Endothelial cell of umbilical vein (primary cell): ENCODE measurements at regions not wholly inside any gene's neighbourhood (a gene's known extent, or its start where the extent isn't known, plus 50 kb on each side); places are given as distances from the start of the nearest gene placed in this dataset.

Source experiments
- BruUV-seq: library from RNA; stranded (reverse); fragments of 400-500 nt; replicated peaks from 2 replicates; lab custom pipeline; 2021; lab: Mats Ljungman, UMichigan
- CTCF ChIA-PET: fragments of 300-600, 350-600 bp; sonication (Branson Sonifier 250); formaldehyde crosslinking; loops from one replicate; lab custom pipeline; 2021; ENCODE audit warnings: antibody characterized with exemption, inconsistent platforms; lab: Charles Lee
- POLR2A ChIA-PET: fragments of 300-600, 350-600 bp; sonication (Branson Sonifier 250); formaldehyde crosslinking; loops from one replicate; lab custom pipeline; 2021; ENCODE audit warnings: antibody characterized with exemption, inconsistent platforms; lab: Charles Lee
- DNase-seq: peaks from one replicate; pipeline ENCODE4 v3.0.0-alpha.2; 2011; ENCODE audit warnings: low read depth, low spot score
- FAIRE-seq: peaks from 2 replicates; lab custom pipeline; 2011; peaks lifted over from hg19 to GRCh38; lab: Jason Lieb, UNC
- H2AFZ ChIP-seq: 2 replicates; pipeline ENCODE4 v1.6.0; 2012; ENCODE audit warnings: low read depth, low read length, control low read depth, inconsistent platforms
- H3K27ac ChIP-seq: 2 replicates; pipeline ENCODE4 v1.5.1; 2011; ENCODE audit warnings: low read depth, mild to moderate bottlenecking, control low read depth, low read length, moderate library complexity; ENCODE audit not compliant: insufficient read depth
- H3K27me3 ChIP-seq, 2 experiments: 2 replicates each; pipeline versions ENCODE4 v1.6.0 to v1.6.1; 2011; ENCODE audit warnings: low read length in 2 of 2, mixed read lengths in 1 of 2; ENCODE audit not compliant: control insufficient read depth in 2 of 2, insufficient read depth in 2 of 2
- H3K36me3 ChIP-seq, 2 experiments: 2 replicates in 1 of 2; 3 replicates in 1 of 2; pipeline ENCODE4 v1.5.1; 2011; ENCODE audit warnings: low read length in 2 of 2, mild to moderate bottlenecking in 1 of 2, moderate library complexity in 1 of 2; ENCODE audit not compliant: control insufficient read depth in 2 of 2, insufficient read depth in 2 of 2; ENCODE audit errors: extremely low read depth in 1 of 2
- H3K4me1 ChIP-seq: 3 replicates; pipeline ENCODE4 v1.5.1; 2011; ENCODE audit warnings: mild to moderate bottlenecking, low read length; ENCODE audit not compliant: control insufficient read depth, insufficient read depth; ENCODE audit errors: extremely low read depth
- H3K4me2 ChIP-seq: 2 replicates; pipeline ENCODE4 v1.6.1; 2011; ENCODE audit warnings: low read length, control low read depth, mixed read lengths; ENCODE audit not compliant: insufficient read depth
- H3K4me3 ChIP-seq, 3 experiments: fragments of 200-600 bp in 1 of 3; sonication (generic), shearing (Covaris generic) in 1 of 3; replicated peaks in 1 of 3; 2 replicates each; pipeline ENCODE4 v1.5.1; 2011 to 2016; ENCODE audit warnings: control low read depth in 3 of 3, low read length in 3 of 3, mild to moderate bottlenecking in 2 of 3, inconsistent platforms in 1 of 3, low read depth in 1 of 3, moderate library complexity in 1 of 3; ENCODE audit not compliant: insufficient read depth in 1 of 3
- H3K79me2 ChIP-seq: 2 replicates; pipeline ENCODE4 v1.6.0; 2012; ENCODE audit warnings: low read length, inconsistent platforms; ENCODE audit not compliant: control insufficient read depth, insufficient read depth
- H3K9ac ChIP-seq: replicated peaks from 2 replicates; pipeline ENCODE3; 2011; ENCODE audit warnings: low read length, control low read depth; ENCODE audit not compliant: insufficient read depth; ENCODE audit errors: extremely low read depth
- H3K9me1 ChIP-seq: replicated peaks from 3 replicates; pipeline ENCODE4 v1.6.0; 2011; ENCODE audit warnings: mild to moderate bottlenecking, low read length; ENCODE audit not compliant: control insufficient read depth, insufficient read depth; ENCODE audit errors: extremely low read depth
- H3K9me3 ChIP-seq: replicated peaks from 2 replicates; pipeline ENCODE4 v1.5.1; 2012; ENCODE audit warnings: low read length, inconsistent platforms; ENCODE audit not compliant: control insufficient read depth, insufficient read depth
- H4K20me1 ChIP-seq: replicated peaks from 2 replicates; pipeline ENCODE3; 2011; ENCODE audit warnings: mild to moderate bottlenecking, low read length; ENCODE audit not compliant: control insufficient read depth, insufficient read depth; ENCODE audit errors: extremely low read depth
- CTCF ChIP-seq, 2 donors: IDR thresholded peaks; 1 replicate in 1 of 2; 2 replicates in 1 of 2; pipeline ENCODE4 v1.5.1; 2011; ENCODE audit warnings: low read length in 2 of 2, mild to moderate bottlenecking in 2 of 2, moderate library complexity in 2 of 2, control low read depth in 1 of 2, inconsistent platforms in 1 of 2, low read depth in 1 of 2; ENCODE audit not compliant: insufficient read depth in 1 of 2; ENCODE audit errors: extremely low read depth in 1 of 2
- EZH2 ChIP-seq: IDR thresholded peaks from 2 replicates; pipeline ENCODE4 v1.6.1; 2012; ENCODE audit warnings: borderline replicate concordance, low read depth, mild to moderate bottlenecking, moderate library complexity, low read length, inconsistent platforms; ENCODE audit not compliant: severe bottlenecking
- FOS ChIP-seq: IDR thresholded peaks from 2 replicates; pipeline ENCODE4 v1.6.1; 2011; ENCODE audit warnings: mild to moderate bottlenecking, low read length, moderate library complexity, borderline replicate concordance; ENCODE audit not compliant: insufficient read depth
- GATA2 ChIP-seq: IDR thresholded peaks from 2 replicates; pipeline ENCODE4 v1.7.0; 2011; ENCODE audit warnings: low read depth, mild to moderate bottlenecking, moderate library complexity, mixed read lengths, low read length; ENCODE audit not compliant: insufficient read length, insufficient read depth
- JUN ChIP-seq: IDR thresholded peaks from 2 replicates; pipeline ENCODE4 v1.6.1; 2011; ENCODE audit warnings: borderline replicate concordance, low read depth; ENCODE audit not compliant: insufficient read length, insufficient read depth
- MAX ChIP-seq: IDR thresholded peaks from 2 replicates; pipeline ENCODE4 v1.6.1; 2011; ENCODE audit not compliant: insufficient read depth, insufficient read length
- MYC ChIP-seq: IDR thresholded peaks from one replicate; pipeline ENCODE4 v1.6.1; 2011; ENCODE audit warnings: mild to moderate bottlenecking, low read depth, low read length
- POLR2A ChIP-seq: IDR thresholded peaks from 2 replicates; pipeline ENCODE4 v1.6.1; 2012; ENCODE audit warnings: low read depth, mild to moderate bottlenecking, control low read depth, low read length
- POLR2AphosphoS5 ChIP-seq: IDR thresholded peaks from 2 replicates; pipeline ENCODE4 v1.6.1; 2012; ENCODE audit warnings: low read depth, mild to moderate bottlenecking, control low read depth, low read length, moderate library complexity; ENCODE audit not compliant: insufficient read depth
- dilution Hi-C: fragments of 300-500 bp; cut with MboI; formaldehyde crosslinking; loops from one replicate; pipeline ENCODE4 v1.15.0; 2019; ENCODE audit warnings: low sequenced_read_pairs; ENCODE audit not compliant: extremely low pct_ligation_motif_present
- intact Hi-C: fragments of 100-400 bp; cut with micrococcal nuclease; formaldehyde crosslinking; loops from one replicate; pipeline ENCODE4 v1.10.0; 2022

- Histone ChIP-seq H3K4me1 (no peaks in the 10 kb centered on the region), H3K27me3 (no peaks in the 10 kb centered on the region), H3K4me2 (no peak overlapping the region), H3K9me1 (no peaks in the 10 kb centered on the region), H2AFZ (no peak overlapping the region), H4K20me1 (no peaks in the 10 kb centered on the region), H3K36me3 (no peaks in the 10 kb centered on the region), H3K27ac (no peak overlapping the region), H3K79me2 (no peaks in the 10 kb centered on the region), H3K9me3 (no peaks in the 10 kb centered on the region), H3K4me3 (no peak overlapping the region), H3K9ac (no peak overlapping the region)
- FAIRE-seq: no peak
- BruUV-seq: no TSS peak
- dilution Hi-C loops: no loop called here
- TF ChIP-seq EZH2 (no peak), JUN (no peak), FOS (no peak), MAX (no peak), POLR2A (no peak), GATA2 (no peak), CTCF (IDR thresholded peaks at IDR 0.05; ENCODE audit: extremely low read depth in 1 of 2, insufficient read depth in 1 of 2, low read depth in 1 of 2, low read length in 2 of 2) (no peak), MYC (no peak), POLR2AphosphoS5 (no peak)
- CTCF ChIA-PET: no interaction called here
- POLR2A ChIA-PET: no interaction called here
- DNase-seq: no peak
- intact Hi-C loops: no loop called here
Observed at GRCh38 chr12:83622205-83622604, 935.5 kb downstream of the TMTC2 start.
